ENCODE measurements at regions not wholly inside any gene's neighbourhood (a gene's known extent, or its start where the extent isn't known, plus 50 kb on each side); places are given as distances from the start of the nearest gene placed in this dataset.

- H4K20me1 ChIP-seq = no peaks in the 10 kb centered on the region
- H3K36me3 ChIP-seq = no peaks in the 10 kb centered on the region
- H3K27me3 ChIP-seq = no peaks in the 10 kb centered on the region
- no peak overlapping the region for H3K4me2 ChIP-seq
- no peak overlapping the region for H3K4me3 ChIP-seq
- peaks cover 18% of the 10 kb centered on the region for H3K9me3 ChIP-seq
- H3K4me1 ChIP-seq = peaks cover 14% of the 10 kb centered on the region
- H3K9ac ChIP-seq = no peak overlapping the region
- H3K27ac ChIP-seq = no peak overlapping the region
- no peak for TF ChIP-seq Cebpa-rat (IDR thresholded peaks at IDR 0.05)
These were observed 436.9 kb downstream of the EIPR1 start for GRCh38 chr2:2940702-2941101.

GRCh38 chr2:2940061-2940460 lies 437.6 kb downstream of the EIPR1 start:
- Histone ChIP-seq H3K27ac (no peak overlapping the region; the same call in 1 of the 2 replicates), H4K20me1 (no peaks in the 10 kb centered on the region), H3K4me1 (peaks cover 14% of the 10 kb centered on the region), H3K9ac (no peak overlapping the region), H3K9me3 (peaks cover 16% of the 10 kb centered on the region), H3K4me2 (no peak overlapping the region), H3K36me3 (no peaks in the 10 kb centered on the region), H3K4me3 (no peak overlapping the region), H3K27me3 (no peaks in the 10 kb centered on the region)
- TF ChIP-seq Cebpa-rat (IDR thresholded peaks at IDR 0.05) = no peak

- no peak overlapping the region for H3K9ac ChIP-seq
- H3K9me3 ChIP-seq = peaks cover 11% of the 10 kb centered on the region
- H3K27ac ChIP-seq = no peak overlapping the region
- peaks cover 14% of the 10 kb centered on the region for H3K4me1 ChIP-seq
- H3K27me3 ChIP-seq = no peaks in the 10 kb centered on the region
- H4K20me1 ChIP-seq = no peaks in the 10 kb centered on the region
- H3K4me2 ChIP-seq = peak overlapping the region; percentile 39
- H3K4me3 ChIP-seq = no peak overlapping the region
- TF ChIP-seq Cebpa-rat (IDR thresholded peaks at IDR 0.05) = no peak
- H3K36me3 ChIP-seq = no peaks in the 10 kb centered on the region
These were observed 438.4 kb downstream of the EIPR1 start for GRCh38 chr2:2939078-2939795.

GRCh38 chr2:2938481-2938880 lies 439.1 kb downstream of the EIPR1 start:
- Histone ChIP-seq H3K9me3 (peaks cover 11% of the 10 kb centered on the region), H3K4me1 (peaks cover 20% of the 10 kb centered on the region), H3K4me3 (no peak overlapping the region), H3K27ac (no peak overlapping the region), H3K4me2 (peak overlapping the region; percentile 39), H3K9ac (no peak overlapping the region), H4K20me1 (no peaks in the 10 kb centered on the region), H3K27me3 (no peaks in the 10 kb centered on the region), H3K36me3 (no peaks in the 10 kb centered on the region)
- TF ChIP-seq Cebpa-rat (IDR thresholded peaks at IDR 0.05) = no peak

GRCh38 chr2:2935445-2936149 lies 442.0 kb downstream of the EIPR1 start:
- H3K9me3 ChIP-seq = peaks cover 16% of the 10 kb centered on the region
- no peaks in the 10 kb centered on the region for H3K27me3 ChIP-seq
- TF ChIP-seq Cebpa-rat (IDR thresholded peaks at IDR 0.05) = no peak

GRCh38 chr2:2933426-2933825 lies 444.2 kb downstream of the EIPR1 start:
- H3K9ac ChIP-seq = no peak overlapping the region
- H3K27me3 ChIP-seq = no peaks in the 10 kb centered on the region

More at GRCh38 chr2:2935445-2936149, 442.0 kb downstream of the EIPR1 start:
- no peak overlapping the region for H3K4me2 ChIP-seq
- H3K4me3 ChIP-seq = no peak overlapping the region
- H3K4me1 ChIP-seq = peaks cover 34% of the 10 kb centered on the region
- no peaks in the 10 kb centered on the region for H4K20me1 ChIP-seq
- H3K36me3 ChIP-seq = no peaks in the 10 kb centered on the region
- H3K9ac ChIP-seq = no peak overlapping the region
- no peak overlapping the region for H3K27ac ChIP-seq

GRCh38 chr2:2932692-2933305 lies 444.8 kb downstream of the EIPR1 start:
- no peak for TF ChIP-seq Cebpa-rat (IDR thresholded peaks at IDR 0.05)
- no peak overlapping the region for H3K9ac ChIP-seq
- H3K27me3 ChIP-seq = no peaks in the 10 kb centered on the region
- peaks cover 20% of the 10 kb centered on the region for H3K4me1 ChIP-seq
- no peaks in the 10 kb centered on the region for H4K20me1 ChIP-seq
- H3K4me2 ChIP-seq = peak overlapping the region; percentile 41
- peaks cover 34% of the 10 kb centered on the region for H3K9me3 ChIP-seq
- no peak overlapping the region for H3K27ac ChIP-seq
- H3K4me3 ChIP-seq = no peak overlapping the region
- H3K36me3 ChIP-seq = no peaks in the 10 kb centered on the region

More at GRCh38 chr2:2933426-2933825, 444.2 kb downstream of the EIPR1 start:
- peaks cover 34% of the 10 kb centered on the region for H3K9me3 ChIP-seq
- H3K4me1 ChIP-seq = peaks cover 23% of the 10 kb centered on the region
- H3K4me2 ChIP-seq = peak overlapping the region; percentile 41
- no peak overlapping the region for H3K27ac ChIP-seq
- H4K20me1 ChIP-seq = no peaks in the 10 kb centered on the region
- no peak for TF ChIP-seq Cebpa-rat (IDR thresholded peaks at IDR 0.05)
- no peak overlapping the region for H3K4me3 ChIP-seq
- H3K36me3 ChIP-seq = no peaks in the 10 kb centered on the region

GRCh38 chr2:2932189-2932588 lies 445.4 kb downstream of the EIPR1 start:
- no peak overlapping the region for H3K9ac ChIP-seq
- H4K20me1 ChIP-seq = no peaks in the 10 kb centered on the region
- H3K4me1 ChIP-seq = peaks cover 20% of the 10 kb centered on the region
- H3K9me3 ChIP-seq = peaks cover 29% of the 10 kb centered on the region
- no peaks in the 10 kb centered on the region for H3K27me3 ChIP-seq
- H3K36me3 ChIP-seq = no peaks in the 10 kb centered on the region
- H3K27ac ChIP-seq = no peak overlapping the region
- H3K4me2 ChIP-seq = peak overlapping the region; percentile 41; the same call in 1 of the 2 replicates
- no peak overlapping the region for H3K4me3 ChIP-seq
- TF ChIP-seq Cebpa-rat (IDR thresholded peaks at IDR 0.05) = no peak

GRCh38 chr2:2931318-2932075 lies 446.1 kb downstream of the EIPR1 start:
- Histone ChIP-seq H3K4me2 (no peak overlapping the region), H4K20me1 (no peaks in the 10 kb centered on the region), H3K27ac (no peak overlapping the region), H3K27me3 (no peaks in the 10 kb centered on the region), H3K9me3 (peaks cover 23% of the 10 kb centered on the region), H3K9ac (no peak overlapping the region), H3K4me1 (peaks cover 20% of the 10 kb centered on the region), H3K4me3 (no peak overlapping the region), H3K36me3 (no peaks in the 10 kb centered on the region)
- TF ChIP-seq Cebpa-rat (IDR thresholded peaks at IDR 0.05) = no peak
